SH-SY5Y (cell line): ENCODE measurements at regions not wholly inside any gene's neighbourhood (a gene's known extent, or its start where the extent isn't known, plus 50 kb on each side); places are given as distances from the start of the nearest gene placed in this dataset.

Experiments
- GATA2 ChIP-seq: IDR thresholded peaks from 2 replicates; pipeline ENCODE4 v1.6.1; 2011; ENCODE audit warnings: mild to moderate bottlenecking, low read depth, low read length
- GATA3 ChIP-seq: IDR thresholded peaks from 2 replicates; pipeline ENCODE4 v1.6.1; 2011; ENCODE audit warnings: low read depth, mild to moderate bottlenecking, low read length, moderate library complexity

DNA sequence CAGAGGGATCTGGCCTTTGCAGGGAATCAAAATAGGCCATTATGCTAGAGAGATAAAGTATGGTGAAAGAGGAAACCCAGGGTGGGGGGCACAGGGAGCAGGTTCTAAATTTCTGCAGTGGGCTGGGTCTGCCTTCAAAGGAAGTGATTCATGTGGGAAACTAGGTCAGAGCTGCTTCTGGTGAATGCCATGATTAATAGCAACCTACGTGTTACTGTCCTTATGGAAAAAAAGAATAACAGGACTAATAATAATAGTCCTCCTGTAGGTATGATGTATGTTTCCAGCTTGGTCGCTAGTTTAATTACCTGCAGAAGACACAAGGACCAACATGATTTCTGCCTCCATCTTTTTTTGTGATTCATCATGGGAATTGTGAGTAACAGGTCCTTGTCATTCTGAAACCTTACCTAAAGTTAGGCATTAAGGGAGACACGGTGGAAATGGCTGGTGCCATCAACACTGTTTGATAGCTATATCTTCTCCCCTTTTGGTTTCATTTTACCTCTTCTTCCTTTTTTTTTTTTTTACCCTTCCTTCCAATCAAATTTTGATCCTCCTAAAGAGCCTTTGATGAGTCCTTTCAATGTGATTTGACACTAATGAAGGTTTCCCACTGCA is 180.4 kb downstream of the CPEB2 start:
- TF ChIP-seq GATA2 (no peak), GATA3 (no peak)
